HG03135 (cell line): ENCODE measurements at regions not wholly inside any gene's neighbourhood (a gene's known extent, or its start where the extent isn't known, plus 50 kb on each side); places are given as distances from the start of the nearest gene placed in this dataset.

ENCODE experiments used
- ATAC-seq: cut with Tn5 transposase; IDR thresholded peaks from one replicate; pipeline ENCODE4 v1.9.1; 2021; ENCODE audit warnings: mild to moderate bottlenecking, moderate library complexity; ENCODE audit not compliant: unreplicated experiment

- no peak for ATAC-seq
These were observed 112.6 kb downstream of the CDC5L start for GRCh38 chr6:44500074-44500473.

GRCh38 chr6:44503471-44503870 lies 116.0 kb downstream of the CDC5L start:
- no peak for ATAC-seq

GRCh38 chr6:44504301-44504791 lies 116.8 kb downstream of the CDC5L start:
- no peak for ATAC-seq

- no peak for ATAC-seq
These were observed 118.2 kb downstream of the CDC5L start for GRCh38 chr6:44505751-44506150.

GRCh38 chr6:44507014-44507413 lies 119.5 kb downstream of the CDC5L start:
- no peak for ATAC-seq

GRCh38 chr6:44508646-44509045 lies 121.1 kb downstream of the CDC5L start:
- no peak for ATAC-seq

GRCh38 chr6:44511126-44511525 lies 123.6 kb downstream of the CDC5L start:
- no peak for ATAC-seq

GRCh38 chr6:44512868-44513741 lies 125.6 kb downstream of the CDC5L start:
- ATAC-seq, result no peak

- ATAC-seq, result no peak
These were observed 126.6 kb downstream of the CDC5L start for GRCh38 chr6:44514085-44514484.

GRCh38 chr6:44514576-44515193 lies 127.2 kb downstream of the CDC5L start:
- ATAC-seq, result no peak

- ATAC-seq, result no peak
These were observed 135.4 kb downstream of the CDC5L start for GRCh38 chr6:44522871-44523270.

- no peak for ATAC-seq
These were observed 137.1 kb downstream of the CDC5L start for GRCh38 chr6:44524476-44525227.

GRCh38 chr6:44525761-44526351 lies 138.3 kb downstream of the CDC5L start:
- ATAC-seq, result no peak

- no peak for ATAC-seq
These were observed 139.7 kb downstream of the CDC5L start for GRCh38 chr6:44527181-44527580.

- no peak for ATAC-seq
These were observed 140.3 kb downstream of the CDC5L start for GRCh38 chr6:44527583-44528369.

- no peak for ATAC-seq
These were observed 140.8 kb downstream of the CDC5L start for GRCh38 chr6:44528370-44528644.

- no peak for ATAC-seq
These were observed 141.2 kb downstream of the CDC5L start for GRCh38 chr6:44528716-44529115.

- ATAC-seq, result no peak
These were observed 141.8 kb downstream of the CDC5L start for GRCh38 chr6:44529146-44529905.

- ATAC-seq, result no peak
These were observed 142.9 kb downstream of the CDC5L start for GRCh38 chr6:44530209-44530909.
